Loucy (cell line): ENCODE measurements at regions not wholly inside any gene's neighbourhood (a gene's known extent, or its start where the extent isn't known, plus 50 kb on each side); places are given as distances from the start of the nearest gene placed in this dataset.

Experiments
- H2AFZ ChIP-seq: fragments of 200-600 bp; sonication (generic); 2 replicates; pipeline ENCODE4 v1.6.0; 2016; ENCODE audit warnings: antibody characterized with exemption, mild to moderate bottlenecking, low read length, moderate library complexity
- H3F3A ChIP-seq: fragments of 200-600 bp; 2 replicates; pipeline ENCODE4 v1.6.0; 2016; ENCODE audit warnings: antibody characterized with exemption, low read depth, mild to moderate bottlenecking
- H3K27me3 ChIP-seq: fragments of 200-600 bp; sonication (generic); 2 replicates; pipeline ENCODE4 v1.6.1; 2014; ENCODE audit warnings: low read length, mild to moderate bottlenecking; ENCODE audit not compliant: insufficient read depth, poor library complexity, severe bottlenecking
- H3K36me3 ChIP-seq: fragments of 200-600 bp; sonication (generic); 2 replicates; pipeline ENCODE4 v1.6.1; 2016; ENCODE audit warnings: low read length; ENCODE audit not compliant: insufficient read depth
- H3K4me1 ChIP-seq: fragments of 200-600 bp; sonication (generic); 2 replicates; pipeline ENCODE4 v1.5.1; 2014; ENCODE audit warnings: low read length, mild to moderate bottlenecking; ENCODE audit not compliant: insufficient read depth, poor library complexity, severe bottlenecking
- H3K4me2 ChIP-seq: fragments of 200-600 bp; sonication (generic); 2 replicates; pipeline ENCODE4 v1.6.0; 2014; ENCODE audit warnings: antibody characterized with exemption, low read length, low read depth, mild to moderate bottlenecking; ENCODE audit not compliant: poor library complexity, severe bottlenecking
- H3K4me3 ChIP-seq: fragments of 200-600 bp; sonication (generic); 2 replicates; pipeline ENCODE4 v1.5.1; 2014; ENCODE audit warnings: low read length, mild to moderate bottlenecking, mixed read lengths; ENCODE audit not compliant: poor library complexity, severe bottlenecking
- H3K79me2 ChIP-seq: fragments of 200-600 bp; sonication (generic); 2 replicates; pipeline ENCODE4 v1.6.1; 2014; ENCODE audit warnings: low read length; ENCODE audit not compliant: insufficient read depth
- H3K9ac ChIP-seq: fragments of 200-600 bp; sonication (generic); 2 replicates; pipeline ENCODE4 v1.6.0; 2014; ENCODE audit warnings: mild to moderate bottlenecking, low read depth, low read length, moderate library complexity; ENCODE audit not compliant: poor library complexity, severe bottlenecking
- H3K9me2 ChIP-seq: fragments of 200-600 bp; sonication (generic); replicated peaks from 2 replicates; pipeline ENCODE4 v1.6.1; 2016; ENCODE audit warnings: low read depth, low read length, mixed read lengths
- H3K9me3 ChIP-seq: fragments of 200-600 bp; sonication (generic); 2 replicates; pipeline ENCODE4 v1.6.1; 2014; ENCODE audit warnings: mild to moderate bottlenecking, antibody characterized with exemption, low read length, low read depth; ENCODE audit not compliant: insufficient read depth
- H4K20me1 ChIP-seq: fragments of 200-600 bp; sonication (generic); 2 replicates; pipeline ENCODE4 v1.6.0; 2014; ENCODE audit warnings: antibody characterized with exemption, low read length, mild to moderate bottlenecking; ENCODE audit not compliant: insufficient read depth, poor library complexity, severe bottlenecking
- CTCF ChIP-seq: fragments of 200-600 bp; sonication (generic); conservative IDR thresholded peaks from 2 replicates; pipeline ENCODE4 v1.5.1; 2014; ENCODE audit warnings: mild to moderate bottlenecking, antibody characterized with exemption, low read length
- EZH2phosphoT487 ChIP-seq: fragments of 200-600 bp; IDR thresholded peaks from 2 replicates; pipeline ENCODE4 v1.6.1; 2018; ENCODE audit warnings: antibody characterized with exemption, mild to moderate bottlenecking, moderate library complexity, borderline replicate concordance

- TF ChIP-seq CTCF: no peak
- TF ChIP-seq EZH2phosphoT487: no peak
- Histone ChIP-seq H3K4me3 (no peak overlapping the region), H3F3A (no peaks in the 10 kb centered on the region), H4K20me1 (no peaks in the 10 kb centered on the region), H3K9ac (no peak overlapping the region), H3K36me3 (no peaks in the 10 kb centered on the region), H3K4me2 (no peak overlapping the region), H3K27me3 (peaks cover 9% of the 10 kb centered on the region), H3K9me3 (no peaks in the 10 kb centered on the region), H3K4me1 (no peaks in the 10 kb centered on the region), H3K79me2 (no peaks in the 10 kb centered on the region), H3K9me2 (no peaks in the 10 kb centered on the region), H2AFZ (no peak overlapping the region)
These were observed 50.6 kb upstream of the STEAP1B start for GRCh38 chr7:22550514-22551030.

GRCh38 chr7:22549667-22550513 lies 49.9 kb upstream of the STEAP1B start:
- Histone ChIP-seq H3K4me2 (no peak overlapping the region), H3K9ac (no peak overlapping the region), H3K9me2 (no peaks in the 10 kb centered on the region), H3K79me2 (no peaks in the 10 kb centered on the region), H3K4me3 (no peak overlapping the region), H3K4me1 (no peaks in the 10 kb centered on the region), H3K27me3 (peaks cover 13% of the 10 kb centered on the region), H3K36me3 (no peaks in the 10 kb centered on the region), H3F3A (no peaks in the 10 kb centered on the region), H4K20me1 (no peaks in the 10 kb centered on the region), H2AFZ (no peak overlapping the region), H3K9me3 (no peaks in the 10 kb centered on the region)
- no peak for TF ChIP-seq EZH2phosphoT487
- no peak for TF ChIP-seq CTCF
